Esophagus muscularis mucosa (tissue), 4 donors: ENCODE measurements at regions not wholly inside any gene's neighbourhood (a gene's known extent, or its start where the extent isn't known, plus 50 kb on each side); places are given as distances from the start of the nearest gene placed in this dataset.

Experiments used
- DNase-seq: peaks from one replicate; pipeline ENCODE4 v3.0.0-alpha.2; 2017; ENCODE audit errors: extremely low spot score
- H3K27ac ChIP-seq, 4 donors: fragments of 200-600 bp; sonication (generic); replicated peaks in 1 of 4; 1 replicate in 3 of 4; 2 replicates in 1 of 4; pipeline ENCODE4 v1.5.1; 2016 to 2019; ENCODE audit warnings: mild to moderate bottlenecking in 1 of 4
- H3K27me3 ChIP-seq, 4 donors: fragments of 200-600 bp; sonication (generic); one replicate each; pipeline versions ENCODE4 v1.5.1 to v1.6.0; 2016 to 2019
- H3K36me3 ChIP-seq, 4 donors: fragments of 200-600 bp; sonication (generic); one replicate each; pipeline ENCODE4 v1.5.1; 2016 to 2019
- H3K4me1 ChIP-seq, 4 donors: fragments of 200-600 bp; sonication (generic); one replicate each; pipeline ENCODE4 v1.5.1; 2016 to 2019
- H3K4me3 ChIP-seq, 4 donors: fragments of 200-600 bp; sonication (generic); 1 replicate in 2 of 4; 2 replicates in 2 of 4; pipeline ENCODE4 v1.5.1; 2016 to 2019; ENCODE audit warnings: mild to moderate bottlenecking in 4 of 4, moderate library complexity in 1 of 4
- H3K9me3 ChIP-seq, 4 donors: fragments of 200-600 bp; sonication (generic); 1 replicate in 3 of 4; 2 replicates in 1 of 4; pipeline ENCODE4 v1.5.1; 2016 to 2019
- CTCF ChIP-seq, 3 experiments: fragments of 200-600 bp in 2 of 3; fragments of 450-650 bp in 1 of 3; sonication (generic) in 2 of 3; IDR thresholded peaks; one replicate each; pipeline ENCODE4 v1.5.1; 2017 to 2019; ENCODE audit warnings: antibody characterized with exemption in 3 of 3, mild to moderate bottlenecking in 2 of 3, moderate library complexity in 1 of 3
- EP300 ChIP-seq: sonication (generic); formaldehyde crosslinking; IDR thresholded peaks from one replicate; pipeline ENCODE4 v1.6.1; 2017; ENCODE audit warnings: antibody characterized with exemption
- POLR2A ChIP-seq: fragments of 450-650 bp; IDR thresholded peaks from one replicate; pipeline ENCODE4 v1.6.1; 2017; ENCODE audit warnings: antibody characterized with exemption, moderate library complexity, mild to moderate bottlenecking, low read depth
- POLR2AphosphoS5 ChIP-seq, 2 donors: sonication (generic); formaldehyde crosslinking; IDR thresholded peaks; one replicate each; pipeline ENCODE4 v1.6.1; 2017; ENCODE audit warnings: antibody characterized with exemption in 2 of 2
- WGBS: methylation state at CpG from one replicate; pipeline ENCODE4 v1.1.5; 2018; 5-methylcytosine and 5-hydroxymethylcytosine counted together
- intact Hi-C: fragments of 100-400 bp; cut with DNase I; formaldehyde crosslinking; loops from one replicate; pipeline ENCODE4 v1.15.1; 2023

DNA sequence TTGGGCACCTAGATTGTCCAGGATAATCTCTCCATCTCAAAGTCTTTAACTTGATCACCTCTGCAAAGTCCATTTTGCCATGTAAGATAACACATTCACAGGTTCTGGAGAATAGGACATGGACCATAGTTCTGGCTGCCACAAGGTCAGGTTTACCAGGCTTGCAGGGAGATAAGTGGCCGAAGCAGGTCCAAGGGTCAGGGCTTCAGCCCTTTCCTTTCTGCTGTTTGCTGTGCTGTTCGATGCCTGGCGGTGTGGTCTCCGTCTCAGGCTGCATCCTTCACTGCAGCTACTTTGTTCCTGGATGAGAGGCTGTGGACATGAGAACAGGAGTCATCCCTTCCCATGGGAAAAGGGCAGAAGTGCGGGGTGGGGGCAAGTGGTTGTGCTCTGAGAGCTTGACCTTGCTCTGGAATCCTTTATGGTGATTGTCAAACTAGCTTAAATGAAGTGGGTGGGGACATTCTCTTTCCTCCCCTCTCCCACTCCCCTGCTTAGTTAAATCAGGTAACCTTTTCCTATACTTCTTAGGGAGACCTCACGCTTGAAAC lies 320.2 kb upstream of the C2CD4B start:
- no peak overlapping the region for H3K4me3 ChIP-seq

DNA sequence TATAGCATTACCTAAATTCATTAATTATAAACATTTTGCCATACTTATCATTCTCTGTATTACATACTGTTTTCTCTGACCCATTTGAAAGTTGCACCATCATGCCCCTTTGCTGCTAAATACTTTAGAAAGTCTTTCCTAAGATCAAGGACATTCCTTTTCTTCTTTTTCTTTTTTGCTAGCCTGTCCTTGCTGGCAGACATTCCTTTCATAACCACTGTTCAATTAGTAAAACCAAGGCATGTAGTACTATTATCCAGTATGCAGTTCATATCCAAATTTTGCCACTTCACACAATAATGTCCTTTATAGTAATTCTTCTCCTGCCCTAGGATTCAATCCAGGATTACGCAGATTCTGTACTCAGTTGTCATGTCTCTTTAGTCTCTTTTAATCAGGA lies 321.0 kb upstream of the C2CD4B start:
- intact Hi-C loops = no loop called here
- 96% methylated on average over 1 of the region's 1 CpG for WGBS
- H3K36me3 ChIP-seq = no peaks in the 10 kb centered on the region
- no peak overlapping the region for H3K27ac ChIP-seq
- DNase-seq = no peak
- peaks cover 0 to 18% (median 14%) of the 10 kb centered on the region in 4 donors for H3K4me1 ChIP-seq
- H3K4me3 ChIP-seq = no peak overlapping the region
- TF ChIP-seq POLR2AphosphoS5 (IDR thresholded peaks at IDR 0.05) (no peak), EP300 (no peak), POLR2A (no peak), CTCF (IDR thresholded peaks at IDR 0.05) (no peak)
- H3K27me3 ChIP-seq = no peaks in the 10 kb centered on the region
- no peaks in the 10 kb centered on the region for H3K9me3 ChIP-seq

More for the DNA sequence above, 320.2 kb upstream of the C2CD4B start:
- Histone ChIP-seq H3K4me1 (peaks cover 0 to 18% (median 14%) of the 10 kb centered on the region in 4 donors), H3K9me3 (no peaks in the 10 kb centered on the region), H3K36me3 (no peaks in the 10 kb centered on the region), H3K27ac (no peak overlapping the region), H3K27me3 (no peaks in the 10 kb centered on the region)
- 98% methylated on average over 5 of the region's 6 CpGs for WGBS
- intact Hi-C loops = no loop called here
- TF ChIP-seq CTCF (IDR thresholded peaks at IDR 0.05) = no peak
- TF ChIP-seq POLR2AphosphoS5 (IDR thresholded peaks at IDR 0.05) = no peak
- TF ChIP-seq EP300 = no peak
- no peak for TF ChIP-seq POLR2A
- no peak for DNase-seq

- WGBS = 75% methylated on average over 1 of the region's 1 CpG
- Histone ChIP-seq H3K9me3 (no peaks in the 10 kb centered on the region), H3K27ac (no peak overlapping the region), H3K36me3 (no peaks in the 10 kb centered on the region), H3K27me3 (no peaks in the 10 kb centered on the region), H3K4me3 (no peak overlapping the region), H3K4me1 (peaks cover 0 to 11% (median 9%) of the 10 kb centered on the region in 4 donors)
- DNase-seq = no peak
- TF ChIP-seq EP300 (no peak), CTCF (IDR thresholded peaks at IDR 0.05) (no peak), POLR2AphosphoS5 (IDR thresholded peaks at IDR 0.05) (no peak), POLR2A (no peak)
- intact Hi-C loops = no loop called here
Observed at GRCh38 chr15:62488387-62488786, 323.3 kb upstream of the C2CD4B start.

DNA sequence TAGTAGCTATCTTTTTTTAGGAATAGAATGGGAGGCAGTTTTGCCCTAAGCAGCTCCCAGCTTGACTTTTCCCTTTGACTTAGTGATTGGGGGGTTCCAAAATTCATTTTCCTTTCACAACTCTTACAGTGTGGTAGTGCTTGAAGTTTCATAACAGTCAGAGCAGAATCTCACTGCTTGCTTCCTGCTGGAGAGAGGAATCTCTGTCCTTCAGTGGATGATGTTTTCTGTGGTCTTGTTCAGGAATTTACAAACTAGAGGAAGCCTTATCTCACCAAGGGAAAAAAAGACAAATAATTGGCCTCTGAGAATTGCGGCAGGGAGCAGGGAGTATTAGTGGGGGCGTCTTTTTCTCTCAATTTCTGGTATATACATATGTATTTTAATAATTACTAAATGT lies 326.6 kb upstream of the C2CD4B start:
- TF ChIP-seq POLR2A (no peak), EP300 (no peak), POLR2AphosphoS5 (IDR thresholded peaks at IDR 0.05) (no peak), CTCF (IDR thresholded peaks at IDR 0.05) (no peak)
- H3K27ac ChIP-seq = no peak overlapping the region
- H3K4me3 ChIP-seq = no peak overlapping the region
- no peaks in the 10 kb centered on the region for H3K27me3 ChIP-seq
- H3K36me3 ChIP-seq = no peaks in the 10 kb centered on the region
- no peak for DNase-seq
- peaks cover 15 to 28% (median 18%) of the 10 kb centered on the region in 4 donors for H3K4me1 ChIP-seq
- intact Hi-C loops = no loop called here
- 93% methylated on average over 2 of the region's 2 CpGs for WGBS
- no peaks in the 10 kb centered on the region for H3K9me3 ChIP-seq

- TF ChIP-seq EP300 (no peak), POLR2A (no peak), CTCF (IDR thresholded peaks at IDR 0.05) (no peak), POLR2AphosphoS5 (IDR thresholded peaks at IDR 0.05) (no peak)
- DNase-seq = no peak
- H3K9me3 ChIP-seq = no peaks in the 10 kb centered on the region
- no peaks in the 10 kb centered on the region for H3K36me3 ChIP-seq
- H3K27me3 ChIP-seq = no peaks in the 10 kb centered on the region
- peaks cover 15 to 28% (median 19%) of the 10 kb centered on the region in 4 donors for H3K4me1 ChIP-seq
- intact Hi-C loops = no loop called here
- H3K27ac ChIP-seq = no peak overlapping the region
- no peak overlapping the region for H3K4me3 ChIP-seq
- WGBS = 81% methylated on average over 6 of the region's 6 CpGs
Observed at GRCh38 chr15:62492900-62493299, 327.8 kb upstream of the C2CD4B start.
